ENCODE measurements at regions not wholly inside any gene's neighbourhood (a gene's known extent, or its start where the extent isn't known, plus 50 kb on each side); places are given as distances from the start of the nearest gene placed in this dataset.

DNA sequence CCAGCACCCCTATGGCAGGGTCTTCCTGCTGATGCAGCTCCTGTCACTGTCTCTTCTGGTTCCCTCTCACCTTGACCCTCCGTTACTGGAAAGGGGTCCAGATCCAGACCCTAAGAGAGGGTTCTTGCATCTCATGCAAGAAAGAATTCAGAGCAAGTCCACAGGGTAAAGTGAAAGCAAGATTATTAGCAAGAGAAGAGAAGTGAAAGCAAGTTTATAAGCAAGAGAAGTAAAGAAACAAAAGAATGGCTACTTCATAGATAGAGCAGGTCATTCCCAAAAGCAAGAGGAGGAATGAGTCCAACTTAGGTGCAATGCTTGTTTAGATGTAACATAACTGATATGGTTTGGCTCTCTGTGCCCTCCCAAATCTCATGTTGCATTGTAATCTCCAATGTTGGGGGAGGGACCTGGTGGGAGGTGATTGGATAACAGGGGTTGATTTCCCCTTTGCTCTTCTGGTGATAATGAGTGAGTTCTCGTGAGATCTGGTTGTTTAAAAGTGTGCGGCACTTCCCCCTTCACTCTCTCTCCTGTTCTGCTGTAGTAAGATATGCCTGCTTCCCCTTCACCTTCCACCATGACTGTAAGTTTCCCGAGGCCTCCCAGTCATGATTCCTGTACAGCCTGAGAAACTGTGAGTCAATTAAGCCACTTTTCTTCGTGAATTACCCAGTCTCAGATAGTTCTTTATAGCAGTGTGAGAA, 183.3 kb downstream of the MED10 start:
- DNase-seq (ENCODE audit: low spot score), result no peak

DNA sequence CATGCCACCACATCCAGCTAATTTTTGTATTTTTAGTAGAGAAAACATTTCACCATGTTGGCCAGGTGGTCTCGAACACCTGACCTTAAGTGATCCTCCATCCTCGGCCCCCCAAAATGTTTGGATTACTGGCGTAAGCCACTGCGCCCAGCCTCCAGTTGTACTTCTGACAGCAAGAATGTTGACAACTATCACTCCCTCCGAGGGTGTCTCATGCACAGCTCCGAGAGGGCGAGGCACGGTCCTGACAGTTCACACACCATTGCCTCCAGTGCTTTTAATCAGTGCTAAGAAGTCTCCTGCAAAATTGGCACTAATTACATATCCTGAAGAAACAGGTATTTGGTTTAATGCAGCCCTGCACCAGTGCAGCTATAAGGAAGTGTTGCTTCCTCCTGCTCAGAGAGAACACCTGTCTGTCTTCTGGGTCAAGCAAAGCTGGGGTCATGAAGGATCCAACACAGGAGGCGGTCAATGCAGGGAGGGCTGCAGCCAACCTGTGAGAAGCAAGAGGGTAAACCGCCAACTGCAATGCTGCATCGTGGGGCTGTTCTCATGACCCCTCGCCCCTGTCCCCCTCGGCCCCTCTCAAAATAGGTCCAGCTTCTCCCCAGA, 184.0 kb downstream of the MED10 start:
- no peak for DNase-seq (ENCODE audit: low spot score)

GRCh38 chr5:6193310-6193709, 185.0 kb downstream of the MED10 start:
- DNase-seq (ENCODE audit: low spot score), result peak; percentile 28

DNA sequence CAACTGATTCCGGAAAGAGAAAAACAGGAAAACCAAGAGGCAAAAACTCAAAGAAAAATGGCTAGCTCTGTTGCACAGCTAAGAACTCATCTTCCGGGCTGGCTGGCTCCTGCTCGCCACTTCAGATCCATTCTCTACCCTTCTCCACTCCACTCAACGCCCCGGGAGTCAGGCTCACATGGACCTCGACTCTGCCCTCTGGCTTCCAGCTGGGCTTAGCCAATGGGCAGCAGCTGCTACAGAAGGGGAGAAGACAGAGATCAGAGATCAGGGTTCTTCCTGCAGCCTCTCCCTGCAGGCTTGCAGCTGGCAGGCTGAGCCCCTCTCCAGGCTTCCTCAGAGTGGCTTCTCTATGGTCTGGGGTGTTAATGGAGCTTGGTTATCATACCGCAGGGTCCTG, 187.5 kb downstream of the MED10 start:
- DNase-seq (ENCODE audit: low spot score), result no peak

- DNase-seq (ENCODE audit: low spot score), result no peak
These were observed 189.4 kb downstream of the MED10 start for GRCh38 chr5:6188976-6189375.

DNA sequence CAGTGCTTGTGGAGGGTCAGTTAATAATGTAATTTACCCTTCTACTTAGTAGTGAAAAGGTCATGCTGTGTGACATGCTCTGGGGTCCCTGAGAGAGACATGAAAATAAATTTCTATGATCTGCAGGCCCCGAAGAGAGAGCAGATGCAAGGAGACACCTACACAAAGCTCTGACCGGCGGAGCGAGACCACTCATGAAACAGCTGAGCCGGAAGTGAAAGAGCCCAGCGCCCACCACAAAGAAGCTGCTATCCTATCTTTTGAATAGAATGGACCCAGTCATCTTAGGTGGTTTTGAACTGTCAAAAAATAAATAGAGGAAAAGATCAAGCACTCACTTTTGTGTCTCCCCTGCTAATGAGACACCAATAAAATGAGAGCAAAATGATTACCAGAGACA, 190.0 kb downstream of the MED10 start:
- DNase-seq (ENCODE audit: low spot score), result no peak

DNA sequence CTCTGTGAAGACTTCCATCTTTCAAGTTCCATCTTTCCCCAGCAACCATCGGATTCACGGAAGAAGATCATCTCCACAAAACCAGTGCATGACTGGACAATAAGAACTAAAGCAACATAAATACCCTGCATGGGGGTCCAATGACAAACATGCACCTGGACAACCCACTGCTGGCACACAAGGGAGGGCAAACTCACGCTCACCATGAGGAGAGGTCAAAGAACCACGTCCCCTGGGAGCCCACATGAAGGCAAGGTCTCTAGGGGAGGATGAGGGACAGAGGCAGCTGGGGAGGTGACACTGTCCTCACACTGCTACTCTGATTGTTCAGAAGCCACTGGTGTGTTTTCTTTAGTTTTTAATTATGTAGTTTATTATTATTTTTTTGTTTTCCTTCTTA, 190.8 kb downstream of the MED10 start:
- no peak for DNase-seq (ENCODE audit: low spot score)

DNA sequence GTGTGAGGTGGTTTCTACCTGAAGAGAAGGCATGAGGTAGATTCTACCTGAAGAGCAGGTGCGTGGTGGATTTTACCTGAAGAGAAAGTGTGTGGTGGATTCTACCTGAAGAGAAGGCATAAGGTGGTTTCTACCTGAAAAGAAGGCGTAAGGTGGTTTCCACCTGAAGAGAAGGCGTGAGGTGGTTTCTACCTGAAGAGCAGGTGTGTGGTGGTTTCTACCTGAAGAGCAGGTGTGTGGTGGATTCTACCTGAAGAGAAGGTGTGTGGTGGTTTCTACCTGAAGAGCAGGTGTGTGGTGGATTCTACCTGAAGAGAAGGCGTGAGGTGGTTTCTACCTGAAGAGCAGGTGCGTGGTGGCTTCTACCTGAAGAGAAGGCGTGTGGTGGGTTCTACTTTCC, 192.8 kb downstream of the MED10 start:
- DNase-seq (ENCODE audit: low spot score), result no peak

GRCh38 chr5:6184481-6184880, 193.9 kb downstream of the MED10 start:
- no peak for DNase-seq (ENCODE audit: low spot score)

- no peak for DNase-seq (ENCODE audit: low spot score)
These were observed 194.7 kb downstream of the MED10 start for GRCh38 chr5:6183391-6184390.

GRCh38 chr5:6182271-6182815, 196.0 kb downstream of the MED10 start:
- DNase-seq (ENCODE audit: low spot score), result no peak

DNA sequence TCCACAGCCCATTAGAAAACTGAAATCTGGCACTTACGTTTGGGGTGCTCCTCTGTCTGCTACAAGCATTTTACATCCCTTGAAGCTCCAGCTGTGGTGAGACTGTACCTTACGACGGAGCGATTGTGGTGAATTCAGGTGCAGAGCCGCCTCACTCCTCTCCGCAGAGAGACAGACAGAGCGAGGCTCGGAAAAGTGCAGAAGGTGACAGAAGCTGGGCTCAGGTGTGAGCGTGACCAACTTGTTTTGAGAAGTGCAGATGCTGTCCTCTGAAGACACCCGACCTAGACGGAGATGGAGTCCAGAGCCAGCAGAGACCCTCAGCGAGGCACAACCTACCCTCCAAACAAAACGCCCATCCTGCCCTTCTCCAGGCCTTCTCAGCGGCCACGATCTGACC, 196.5 kb downstream of the MED10 start:
- DNase-seq (ENCODE audit: low spot score), result no peak

DNA sequence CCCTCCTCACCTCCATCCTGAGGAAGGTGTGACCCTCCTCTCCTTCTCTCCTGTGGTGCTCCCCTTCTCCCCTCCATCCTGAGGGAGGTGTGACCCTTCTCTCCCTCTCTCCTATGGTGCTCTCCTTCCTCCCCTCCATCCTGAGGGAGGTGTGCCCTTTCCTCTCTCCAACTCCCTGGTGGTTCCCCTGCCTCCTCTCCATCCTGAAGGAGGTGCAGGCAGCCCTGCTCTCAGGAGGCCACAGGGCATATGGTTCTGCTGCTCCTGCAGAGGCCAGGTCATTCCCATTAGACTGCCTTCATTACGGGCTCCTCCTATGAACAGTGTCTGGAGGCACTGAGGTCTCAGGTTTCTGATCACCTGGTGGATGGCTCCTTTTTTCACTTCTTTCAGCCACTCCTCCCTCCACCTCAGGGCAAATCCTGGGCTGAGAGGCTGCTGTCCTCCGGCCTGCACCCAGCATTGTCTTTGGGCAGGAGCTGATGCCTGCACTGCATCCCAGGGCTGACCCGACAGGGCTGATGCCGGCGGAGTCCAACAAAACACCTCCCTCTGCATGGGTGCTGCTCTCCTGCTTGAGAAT, 197.1 kb downstream of the MED10 start:
- no peak for DNase-seq (ENCODE audit: low spot score)

DNA sequence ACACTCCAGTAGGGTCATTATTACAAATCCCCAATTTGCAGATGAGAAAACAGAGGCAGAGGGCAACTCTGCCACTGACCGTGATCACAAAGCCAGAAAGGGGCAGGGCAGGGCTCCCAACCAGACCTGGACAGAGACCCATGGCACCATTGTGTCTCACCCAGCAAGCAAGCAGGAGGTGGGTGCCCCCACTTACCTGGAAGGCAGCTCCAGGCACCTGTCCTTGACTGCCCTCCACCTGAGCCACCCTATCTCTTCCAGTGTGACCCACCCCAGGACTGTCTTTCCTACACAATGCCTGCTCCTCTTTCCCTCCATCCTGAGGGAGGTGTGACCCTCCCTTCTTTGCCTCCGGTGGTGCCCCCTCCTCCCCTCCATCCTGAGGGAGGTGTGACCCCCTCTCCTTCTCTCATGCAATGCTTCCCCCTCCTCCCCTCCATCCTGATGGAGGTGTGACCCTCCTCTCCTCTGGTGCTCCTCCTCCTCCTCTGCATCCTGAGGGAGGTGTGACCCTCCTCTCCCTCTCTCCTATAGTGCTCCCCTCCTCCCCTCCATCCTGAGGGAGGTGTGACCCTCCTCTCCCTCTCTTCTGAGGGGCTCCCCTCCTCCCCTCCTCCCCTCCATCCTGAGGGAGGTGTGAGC, 198.0 kb downstream of the MED10 start:
- DNase-seq (ENCODE audit: low spot score), result no peak

DNA sequence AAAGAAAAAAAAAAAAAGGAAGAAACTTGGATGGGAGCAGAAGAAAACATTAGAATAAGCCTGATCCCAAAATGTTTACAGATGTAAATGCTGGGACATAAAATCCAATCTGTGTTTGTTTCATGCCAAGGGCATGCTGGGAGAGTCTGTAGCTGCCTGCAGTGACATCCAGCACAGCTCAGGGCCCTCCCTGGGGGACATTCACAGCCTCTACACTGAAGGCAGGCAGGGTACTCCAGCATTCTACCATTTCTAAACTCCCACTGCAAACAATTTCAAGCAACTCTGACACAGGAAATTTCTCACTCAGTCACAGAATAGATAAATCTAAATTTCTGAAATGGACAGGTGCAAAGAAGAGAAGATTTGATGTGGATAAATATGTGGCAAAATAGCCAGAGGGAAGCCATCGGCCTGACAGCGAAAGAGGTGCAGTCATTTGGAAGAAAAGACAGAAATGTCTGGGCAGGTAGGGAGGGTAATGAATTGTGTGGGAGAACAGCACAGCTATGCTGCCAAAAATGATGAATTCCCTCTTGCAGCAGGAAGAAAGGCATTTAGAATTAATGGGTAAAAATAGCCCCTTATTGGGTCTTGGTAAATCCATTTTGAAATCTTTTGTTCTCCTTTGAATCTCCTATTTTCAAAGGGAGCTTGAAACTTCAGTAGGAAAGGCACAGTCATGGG, 199.4 kb downstream of the MED10 start:
- DNase-seq (ENCODE audit: low spot score), result no peak

DNA sequence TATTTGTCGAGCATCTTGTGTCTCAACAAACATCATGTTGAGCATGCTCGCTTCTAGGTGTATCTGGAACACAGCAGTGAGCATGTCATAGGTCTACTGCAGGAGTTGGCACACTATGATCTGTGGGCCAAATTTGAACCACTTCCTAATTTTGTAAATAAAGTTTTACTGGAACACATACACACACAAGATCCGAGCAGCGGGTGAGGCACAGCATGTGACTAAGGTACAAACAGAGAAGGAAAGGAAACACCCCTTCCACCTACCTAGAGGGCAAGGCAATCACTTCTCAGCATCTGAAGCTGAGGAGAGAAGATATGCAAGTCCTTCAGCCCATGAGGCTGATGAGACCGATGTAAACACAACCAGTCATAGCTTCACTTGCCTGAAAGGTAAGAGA, 200.4 kb downstream of the MED10 start:
- no peak for DNase-seq (ENCODE audit: low spot score)

DNA sequence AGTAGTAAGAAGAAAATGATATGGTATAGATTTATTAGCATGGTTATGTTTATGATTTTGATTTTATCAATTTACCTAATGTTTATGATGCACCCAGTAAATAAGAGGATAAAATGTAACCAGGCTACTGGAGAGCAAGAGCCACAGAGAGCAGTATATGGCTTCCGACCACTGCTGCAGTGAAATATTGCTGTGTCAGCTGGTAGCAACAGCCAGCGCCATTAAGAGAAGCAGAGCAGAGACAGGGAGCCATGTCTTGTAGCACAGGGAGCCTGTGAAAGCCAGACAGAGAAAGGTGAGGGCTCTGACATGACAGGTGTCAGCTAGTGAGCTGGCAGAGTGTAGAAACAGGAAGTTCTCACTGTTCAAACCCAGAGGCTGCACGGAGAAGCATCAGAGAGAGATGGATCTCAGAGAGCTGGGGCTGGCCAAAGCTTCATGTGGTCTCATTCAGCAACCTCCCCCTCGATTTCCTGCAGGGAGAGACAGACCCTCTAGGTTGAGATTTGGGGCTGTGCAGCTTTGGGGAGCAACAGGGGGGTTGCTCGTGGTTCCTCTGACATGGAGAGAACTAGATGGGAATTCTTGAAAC, 202.1 kb downstream of the MED10 start:
- DNase-seq (ENCODE audit: low spot score), result no peak

DNA sequence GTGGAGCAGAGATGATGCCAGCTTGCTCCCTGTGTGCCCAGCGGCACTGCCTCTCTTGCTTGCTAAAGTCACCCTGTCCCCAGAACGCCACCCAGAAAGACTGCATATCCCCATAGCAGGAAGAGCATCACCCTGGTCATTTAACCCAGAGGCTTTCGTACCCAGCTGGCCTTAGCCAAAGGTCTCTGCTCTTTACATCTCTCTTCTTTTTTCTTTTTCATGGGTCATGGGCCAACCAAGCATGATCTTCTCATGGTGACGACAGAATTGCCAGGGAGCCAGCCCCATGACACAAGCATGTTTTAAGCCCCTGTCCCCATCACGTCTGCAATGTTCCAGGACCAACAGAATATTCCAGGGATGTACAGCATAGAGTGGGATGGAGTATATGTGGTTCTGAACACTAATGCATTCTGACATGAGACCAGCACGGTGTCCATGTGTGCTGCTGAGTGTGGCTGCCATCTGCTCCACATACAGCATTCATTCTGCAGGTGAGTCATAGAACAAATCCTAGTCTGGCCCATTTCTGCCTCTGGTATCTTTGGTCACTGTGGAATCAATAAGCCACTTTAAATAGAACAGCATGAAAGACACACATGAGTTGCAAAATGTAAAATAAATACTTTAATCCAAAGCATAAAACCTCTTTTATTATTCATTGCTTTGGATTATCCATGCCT, 203.0 kb downstream of the MED10 start:
- no peak for DNase-seq (ENCODE audit: low spot score)

DNA sequence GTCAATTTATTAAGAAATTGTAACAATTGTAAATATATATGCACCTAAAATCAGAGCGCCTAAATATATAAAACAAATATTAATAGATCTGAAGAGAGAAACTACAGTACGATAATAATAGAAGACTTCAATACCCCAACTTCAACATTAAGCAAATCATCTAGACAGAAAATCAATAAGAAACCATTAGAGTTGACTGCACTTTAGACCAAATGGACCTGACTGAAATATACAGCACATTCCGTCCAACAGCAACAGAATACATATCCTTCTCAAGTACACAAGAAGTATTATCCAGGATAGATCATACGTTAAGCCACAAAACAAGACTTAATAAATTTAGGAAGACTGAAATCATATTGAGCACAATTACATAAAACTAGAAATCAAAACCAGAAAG, 208.7 kb downstream of the MED10 start:
- no peak for DNase-seq (ENCODE audit: low spot score)
